SK-N-SH (cell line): ENCODE measurements at regions not wholly inside any gene's neighbourhood (a gene's known extent, or its start where the extent isn't known, plus 50 kb on each side); places are given as distances from the start of the nearest gene placed in this dataset.

ENCODE experiments used
- CTCF ChIA-PET: fragments of 300-600, 350-600 bp; formaldehyde crosslinking; extraction: SDS; loops from one replicate; lab custom pipeline; 2021; lab: Yijun Ruan, JAX
- POLR2A ChIA-PET: fragments of 350-600 bp; sonication (Branson Sonifier 250); formaldehyde crosslinking; extraction: SDS; loops from one replicate; lab custom pipeline; 2020; ENCODE audit warnings: antibody characterized with exemption, inconsistent platforms; lab: Yijun Ruan, JAX
- DNase-seq: peaks from one replicate; pipeline ENCODE4 v3.0.0; 2012
- H2AFZ ChIP-seq: fragments of 200-600 bp; sonication (generic); 2 replicates; pipeline ENCODE4 v1.8.1; 2016; ENCODE audit warnings: antibody characterized with exemption, mild to moderate bottlenecking, low read depth
- H3F3A ChIP-seq: fragments of 200-600 bp; sonication (generic); replicated peaks from 2 replicates; pipeline ENCODE3; 2016; ENCODE audit warnings: antibody characterized with exemption, mild to moderate bottlenecking; ENCODE audit not compliant: insufficient read depth
- H3K27ac ChIP-seq, 2 experiments: fragments of 200-500 bp in 1 of 2; fragments of 200-600 bp in 1 of 2; sonication (Bioruptor generic) in 1 of 2; sonication (generic), shearing (Covaris generic) in 1 of 2; 2 replicates each; pipeline versions ENCODE4 v1.5.1 to v1.6.1; 2014 to 2016; ENCODE audit warnings: low read depth in 2 of 2, inconsistent platforms in 1 of 2, low read length in 1 of 2, mild to moderate bottlenecking in 1 of 2, mixed read lengths in 1 of 2
- H3K27me3 ChIP-seq: fragments of 200-600 bp; sonication (generic), shearing (Covaris generic); 2 replicates; pipeline ENCODE4 v1.6.1; 2016; ENCODE audit warnings: mixed run types; ENCODE audit not compliant: insufficient read depth
- H3K36me3 ChIP-seq, 2 experiments: fragments of 200-500 bp in 1 of 2; fragments of 200-600 bp in 1 of 2; sonication (Bioruptor generic) in 1 of 2; sonication (generic) in 1 of 2; replicated peaks in 1 of 2; 2 replicates each; pipeline versions ENCODE3 to v1.5.1; 2014 to 2016; ENCODE audit warnings: low read length in 1 of 2, mild to moderate bottlenecking in 1 of 2; ENCODE audit not compliant: insufficient read depth in 2 of 2, control insufficient read depth in 1 of 2
- H3K4me1 ChIP-seq, 2 experiments: fragments of 200-500 bp in 1 of 2; fragments of 200-600 bp in 1 of 2; sonication (Bioruptor generic) in 1 of 2; sonication (generic), shearing (Covaris generic) in 1 of 2; 2 replicates each; pipeline versions ENCODE4 v1.5.1 to v1.6.1; 2014 to 2016; ENCODE audit warnings: low read depth in 1 of 2, low read length in 1 of 2, mixed run types in 1 of 2; ENCODE audit not compliant: insufficient read depth in 2 of 2, control insufficient read depth in 1 of 2
- H3K4me2 ChIP-seq: fragments of 200-600 bp; sonication (generic), shearing (Covaris generic); 2 replicates; pipeline ENCODE4 v1.6.1; 2017; ENCODE audit warnings: mixed run types
- H3K4me3 ChIP-seq, 2 experiments: fragments of 200-500 bp in 1 of 2; fragments of 200-600 bp in 1 of 2; sonication (Bioruptor generic) in 1 of 2; sonication (generic), shearing (Covaris generic) in 1 of 2; 2 replicates each; pipeline versions ENCODE4 v1.5.1 to v1.8.1; 2014 to 2016; ENCODE audit warnings: low read depth in 2 of 2, inconsistent platforms in 1 of 2, low read length in 1 of 2, mild to moderate bottlenecking in 1 of 2, mixed read lengths in 1 of 2, moderate library complexity in 1 of 2
- H3K79me2 ChIP-seq: fragments of 200-600 bp; sonication (generic); 2 replicates; pipeline ENCODE4 v1.8.1; 2017; ENCODE audit warnings: mild to moderate bottlenecking; ENCODE audit not compliant: insufficient read depth
- H3K9ac ChIP-seq: fragments of 200-600 bp; sonication (generic); 2 replicates; pipeline ENCODE4 v1.6.1; 2017; ENCODE audit warnings: mixed run types
- H3K9me2 ChIP-seq: fragments of 200-600 bp; sonication (generic); 2 replicates; pipeline ENCODE4 v1.6.1; 2017; ENCODE audit warnings: mixed run types
- H3K9me3 ChIP-seq: fragments of 200-600 bp; sonication (generic); 2 replicates; pipeline ENCODE4 v1.6.1; 2017; ENCODE audit warnings: mixed run types, mild to moderate bottlenecking, moderate library complexity
- H4K20me1 ChIP-seq: fragments of 200-600 bp; sonication (generic); 2 replicates; pipeline ENCODE4 v1.6.1; 2017; ENCODE audit warnings: mild to moderate bottlenecking, mixed run types; ENCODE audit not compliant: insufficient read depth
- CHD2 ChIP-seq: fragments of 150-350 bp; IDR thresholded peaks from 2 replicates; pipeline ENCODE4 v1.6.1; 2018; ENCODE audit warnings: low read length; ENCODE audit not compliant: partially characterized antibody
- CTCF ChIP-seq: fragments of 200-600 bp; sonication (generic); IDR thresholded peaks from 2 replicates; pipeline ENCODE4 v1.6.1; 2017; ENCODE audit warnings: antibody characterized with exemption, mild to moderate bottlenecking, moderate library complexity
- ELF1 ChIP-seq: IDR thresholded peaks from 2 replicates; pipeline ENCODE4 v1.4.0; 2012
- EP300 ChIP-seq, 2 experiments: IDR thresholded peaks; 2 replicates each; pipeline versions ENCODE4 v1.4.0 to v1.6.1; 2012; ENCODE audit warnings: borderline replicate concordance in 1 of 2, low read depth in 1 of 2, low read length in 1 of 2
- GABPA ChIP-seq: IDR thresholded peaks from 2 replicates; pipeline ENCODE4 v1.4.0; 2012; ENCODE audit warnings: low read depth, mild to moderate bottlenecking
- MEF2A ChIP-seq: IDR thresholded peaks from 2 replicates; pipeline ENCODE4 v1.4.0; 2012; ENCODE audit warnings: low read depth, borderline replicate concordance
- MXI1 ChIP-seq: IDR thresholded peaks from 2 replicates; pipeline ENCODE4 v1.6.1; 2012; ENCODE audit warnings: mild to moderate bottlenecking, low read depth, low read length, improper control_type of control experiment
- NFIC ChIP-seq: IDR thresholded peaks from 2 replicates; pipeline ENCODE4 v1.4.0; 2012; ENCODE audit warnings: borderline replicate concordance
- PBX3 ChIP-seq: IDR thresholded peaks from 2 replicates; pipeline ENCODE4; 2012
- RAD21 ChIP-seq: IDR thresholded peaks from 2 replicates; pipeline ENCODE4 v1.6.1; 2012; ENCODE audit warnings: mild to moderate bottlenecking, low read length
- RXRA ChIP-seq: IDR thresholded peaks from 2 replicates; pipeline ENCODE4 v1.4.0; 2012; ENCODE audit warnings: low read depth, mild to moderate bottlenecking, borderline replicate concordance
- USF2 ChIP-seq: fragments of 150-350 bp; IDR thresholded peaks from 2 replicates; pipeline ENCODE4 v1.6.1; 2017; ENCODE audit warnings: antibody characterized with exemption, low read length, low read depth, borderline replicate concordance
- WGBS: methylation state at CpG from one replicate; pipeline ENCODE4 v1.1.6; 2017; ENCODE audit warnings: low lambda C conversion rate; 5-methylcytosine and 5-hydroxymethylcytosine counted together

GRCh38 chr6:159529934-159530333, 163.1 kb downstream of the SOD2 start (continued):
- TF ChIP-seq MEF2A (no peak), GABPA (no peak), MXI1 (no peak), EP300 (IDR thresholded peaks at IDR 0.05; ENCODE audit: borderline replicate concordance in 1 of 2, low read depth in 1 of 2, low read length in 1 of 2) (no peak), ELF1 (no peak), PBX3 (no peak), RAD21 (no peak), USF2 (no peak)

- DNase-seq: no peak
- no peak overlapping the region for H2AFZ ChIP-seq
- no peak overlapping the region for H3K27ac ChIP-seq
- H3K9me3 ChIP-seq: no peaks in the 10 kb centered on the region
- no peak overlapping the region for H3K4me3 ChIP-seq
- no peak overlapping the region for H3K9ac ChIP-seq
- H3K4me1 ChIP-seq: no peaks in the 10 kb centered on the region
- no peaks in the 10 kb centered on the region for H3F3A ChIP-seq
- no peaks in the 10 kb centered on the region for H3K9me2 ChIP-seq
- no peak overlapping the region for H3K4me2 ChIP-seq
- no peaks in the 10 kb centered on the region for H3K79me2 ChIP-seq
- 7% methylated on average over 1 of the region's 1 CpG for WGBS
- TF ChIP-seq RXRA (no peak), CTCF (peak; percentile 29)
- no peaks in the 10 kb centered on the region for H3K36me3 ChIP-seq
- 0 out of 2 replicates have a peak, but pooled peaks cover 10% of the 10 kb centered on the region for H3K27me3 ChIP-seq
- ChIA-PET POLR2A (no interaction called here), CTCF (no interaction called here)
- no peaks in the 10 kb centered on the region for H4K20me1 ChIP-seq
These were observed 165.7 kb downstream of the SOD2 start for GRCh38 chr6:159527351-159527750.

GRCh38 chr6:159525445-159526025, 167.5 kb downstream of the SOD2 start:
- ChIA-PET CTCF (no interaction called here), POLR2A (no interaction called here)
- no peak for DNase-seq
- no peaks in the 10 kb centered on the region for H4K20me1 ChIP-seq
- no peak overlapping the region for H3K27ac ChIP-seq
- TF ChIP-seq NFIC (no peak), CHD2 (no peak), EP300 (IDR thresholded peaks at IDR 0.05; ENCODE audit: borderline replicate concordance in 1 of 2, low read depth in 1 of 2, low read length in 1 of 2) (no peak)
- 4% methylated on average over 9 of the region's 9 CpGs for WGBS
- no peaks in the 10 kb centered on the region for H3F3A ChIP-seq
- H3K4me1 ChIP-seq: no peaks in the 10 kb centered on the region
- H3K79me2 ChIP-seq: no peaks in the 10 kb centered on the region
- no peak overlapping the region for H3K4me3 ChIP-seq
- H3K9ac ChIP-seq: no peak overlapping the region
- no peaks in the 10 kb centered on the region for H3K36me3 ChIP-seq
- H3K4me2 ChIP-seq: no peak overlapping the region
- no peaks in the 10 kb centered on the region for H3K9me3 ChIP-seq
- 0 out of 2 replicates have a peak overlapping the region, but pooled peaks have one; percentile 5 for H2AFZ ChIP-seq
- H3K9me2 ChIP-seq: no peaks in the 10 kb centered on the region
- H3K27me3 ChIP-seq: 0 out of 2 replicates have a peak, but pooled peaks cover 10% of the 10 kb centered on the region
